Suprapubic skin (tissue), 4 donors: ENCODE measurements at regions not wholly inside any gene's neighbourhood (a gene's known extent, or its start where the extent isn't known, plus 50 kb on each side); places are given as distances from the start of the nearest gene placed in this dataset.

ENCODE experiments used
- POLR2A ChIP-seq, 2 donors: fragments of 450-650 bp; IDR thresholded peaks; one replicate each; pipeline ENCODE4 v1.6.1; 2017; ENCODE audit warnings: antibody characterized with exemption in 2 of 2, mild to moderate bottlenecking in 2 of 2, moderate library complexity in 2 of 2
- POLR2AphosphoS5 ChIP-seq, 3 donors: sonication (generic); formaldehyde crosslinking; IDR thresholded peaks; one replicate each; pipeline ENCODE4 v1.6.1; 2017; ENCODE audit warnings: antibody characterized with exemption in 3 of 3
- TF ChIP-seq, protein P1 (sequence below), 2 donors: fragments of 200-600 bp in 1 of 2; fragments of 450-650 bp in 1 of 2; sonication (generic) in 1 of 2; IDR thresholded peaks; one replicate each; pipeline ENCODE4 v1.5.1; 2016 to 2019; ENCODE audit warnings: antibody characterized with exemption in 2 of 2, mild to moderate bottlenecking in 1 of 2, moderate library complexity in 1 of 2

DNA sequence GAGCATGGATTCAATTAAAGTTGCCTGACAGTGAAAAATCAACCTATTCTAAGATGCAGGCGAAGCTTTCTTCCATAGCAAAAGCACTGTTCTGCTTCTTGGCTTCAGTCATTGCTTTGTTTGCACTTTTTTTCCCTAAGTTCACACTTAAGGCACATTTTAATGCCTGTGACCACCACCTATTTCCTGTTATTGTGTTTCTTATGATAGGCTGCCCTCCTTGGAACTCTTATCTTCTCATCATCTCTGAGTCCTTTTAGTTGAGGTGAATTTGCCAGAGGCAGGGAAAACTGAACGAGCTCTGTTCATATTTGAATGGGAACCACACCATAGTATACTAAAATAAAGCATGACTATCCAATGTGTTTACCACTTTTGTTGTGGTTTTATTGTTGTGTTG lies 119.8 kb downstream of the SPCS3 start:
- TF ChIP-seq, protein P1, sequence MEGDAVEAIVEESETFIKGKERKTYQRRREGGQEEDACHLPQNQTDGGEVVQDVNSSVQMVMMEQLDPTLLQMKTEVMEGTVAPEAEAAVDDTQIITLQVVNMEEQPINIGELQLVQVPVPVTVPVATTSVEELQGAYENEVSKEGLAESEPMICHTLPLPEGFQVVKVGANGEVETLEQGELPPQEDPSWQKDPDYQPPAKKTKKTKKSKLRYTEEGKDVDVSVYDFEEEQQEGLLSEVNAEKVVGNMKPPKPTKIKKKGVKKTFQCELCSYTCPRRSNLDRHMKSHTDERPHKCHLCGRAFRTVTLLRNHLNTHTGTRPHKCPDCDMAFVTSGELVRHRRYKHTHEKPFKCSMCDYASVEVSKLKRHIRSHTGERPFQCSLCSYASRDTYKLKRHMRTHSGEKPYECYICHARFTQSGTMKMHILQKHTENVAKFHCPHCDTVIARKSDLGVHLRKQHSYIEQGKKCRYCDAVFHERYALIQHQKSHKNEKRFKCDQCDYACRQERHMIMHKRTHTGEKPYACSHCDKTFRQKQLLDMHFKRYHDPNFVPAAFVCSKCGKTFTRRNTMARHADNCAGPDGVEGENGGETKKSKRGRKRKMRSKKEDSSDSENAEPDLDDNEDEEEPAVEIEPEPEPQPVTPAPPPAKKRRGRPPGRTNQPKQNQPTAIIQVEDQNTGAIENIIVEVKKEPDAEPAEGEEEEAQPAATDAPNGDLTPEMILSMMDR (IDR thresholded peaks at IDR 0.05): no peak
- TF ChIP-seq POLR2A (IDR thresholded peaks at IDR 0.05): no peak
- TF ChIP-seq POLR2AphosphoS5 (IDR thresholded peaks at IDR 0.05): no peak
